ENCODE measurements at regions not wholly inside any gene's neighbourhood (a gene's known extent, or its start where the extent isn't known, plus 50 kb on each side); places are given as distances from the start of the nearest gene placed in this dataset.

DNA sequence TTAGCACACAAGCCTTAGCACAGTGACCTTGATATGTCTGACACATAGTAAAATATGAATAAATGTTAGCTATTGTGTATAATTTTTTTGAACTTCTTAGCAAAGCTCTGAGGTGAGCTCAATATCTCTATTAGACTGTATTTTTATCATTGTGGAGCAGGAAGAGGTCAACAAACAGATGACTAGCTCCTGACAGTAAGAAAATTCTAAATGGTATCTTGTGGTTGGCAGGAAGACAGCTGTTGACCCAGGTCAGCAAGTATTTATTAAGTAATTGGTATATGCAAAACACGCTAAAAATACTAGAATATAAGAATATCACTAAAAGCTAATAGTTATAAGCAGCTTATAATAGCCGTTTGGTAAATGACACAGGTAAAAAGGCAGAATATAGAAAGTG is 77.5 kb upstream of the MARCKS start:
- no peak for TF ChIP-seq ATOH8 (CRISPR knock-in tag; IDR thresholded peaks at IDR 0.05; ENCODE audit: low read depth)
- TF ChIP-seq CTCF (IDR thresholded peaks at IDR 0.05): no peak
- TF ChIP-seq RFX5 (IDR thresholded peaks at IDR 0.05): no peak
- TF ChIP-seq MAFK (IDR thresholded peaks at IDR 0.05; ENCODE audit: partially characterized antibody): no peak
- TF ChIP-seq POLR2AphosphoS2 (conservative IDR thresholded peaks at IDR 0.05; ENCODE audit: low read length): no peak
- no peak for TF ChIP-seq NFE2L2 (conservative IDR thresholded peaks at IDR 0.05; ENCODE audit: low read length)
- no peak for TF ChIP-seq EP300 (IDR thresholded peaks at IDR 0.05)
- no peak for TF ChIP-seq HDAC2 (IDR thresholded peaks at IDR 0.05)
- no peak for TF ChIP-seq CHD2 (IDR thresholded peaks at IDR 0.05; ENCODE audit: low read length, partially characterized antibody)
- TF ChIP-seq MYC (IDR thresholded peaks at IDR 0.05; ENCODE audit: borderline replicate concordance, low read length): no peak
- no peak for TF ChIP-seq RAD21 (conservative IDR thresholded peaks at IDR 0.05 in 1 of 2, IDR thresholded peaks at IDR 0.05 in 1 of 2)

Measured in A549 (cell line).